Sigmoid colon (tissue), 6 donors: ENCODE measurements at regions not wholly inside any gene's neighbourhood (a gene's known extent, or its start where the extent isn't known, plus 50 kb on each side); places are given as distances from the start of the nearest gene placed in this dataset.

ENCODE experiments used
- DNase-seq: peaks from one replicate; pipeline ENCODE4 v3.0.0-alpha.2; 2019
- H3K27ac ChIP-seq, 4 donors: fragments of 200-600 bp; sonication (generic); one replicate each; pipeline ENCODE4 v1.5.1; 2016 to 2019; ENCODE audit warnings: mild to moderate bottlenecking in 1 of 4
- H3K27me3 ChIP-seq, 3 donors: fragments of 200-600 bp; sonication (generic); one replicate each; pipeline ENCODE4 v1.5.1; 2019; ENCODE audit warnings: mild to moderate bottlenecking in 1 of 3
- H3K36me3 ChIP-seq, 4 donors: fragments of 200-600 bp; sonication (generic); one replicate each; pipeline ENCODE4 v1.5.1; 2016 to 2019
- H3K4me1 ChIP-seq, 4 donors: fragments of 200-600 bp; sonication (generic); one replicate each; pipeline ENCODE4 v1.5.1; 2017 to 2019
- H3K4me3 ChIP-seq, 4 donors: fragments of 200-600 bp; sonication (generic); one replicate each; pipeline ENCODE4 v1.5.1; 2017 to 2019; ENCODE audit warnings: mild to moderate bottlenecking in 2 of 4, moderate library complexity in 1 of 4
- H3K9me3 ChIP-seq, 4 donors: fragments of 200-600 bp in 3 of 4; sonication (generic) in 3 of 4; one replicate each; pipeline versions ENCODE4 v1.5.1 to v1.6.1; 2013 to 2019
- CTCF ChIP-seq, 4 experiments: fragments of 450-650 bp in 3 of 4; fragments of 200-600 bp in 1 of 4; IDR thresholded peaks; one replicate each; pipeline ENCODE4 v1.5.1; 2016 to 2019; ENCODE audit warnings: antibody characterized with exemption in 4 of 4, mild to moderate bottlenecking in 3 of 4, moderate library complexity in 2 of 4
- EP300 ChIP-seq, 4 donors: sonication (generic); formaldehyde crosslinking; IDR thresholded peaks; one replicate each; pipeline ENCODE4 v1.6.1; 2017; ENCODE audit warnings: antibody characterized with exemption in 4 of 4
- POLR2A ChIP-seq, 2 donors: fragments of 450-650 bp; IDR thresholded peaks; one replicate each; pipeline ENCODE4 v1.6.1; 2016; ENCODE audit warnings: antibody characterized with exemption in 2 of 2, mild to moderate bottlenecking in 2 of 2, moderate library complexity in 2 of 2
- POLR2AphosphoS5 ChIP-seq, 4 donors: sonication (generic); formaldehyde crosslinking; IDR thresholded peaks; one replicate each; pipeline ENCODE4 v1.6.1; 2017; ENCODE audit warnings: antibody characterized with exemption in 4 of 4
- WGBS, 2 donors: extraction: QIAGEN DNeasy Blood & Tissue Kit; methylation state at CpG; one replicate each; pipeline ENCODE4 v1.1.7; 2013; 5-methylcytosine and 5-hydroxymethylcytosine counted together
- intact Hi-C: fragments of 100-400 bp; cut with DNase I; formaldehyde crosslinking; loops from one replicate; pipeline ENCODE4 v1.15.1; 2023
- donor health status: healthy with polysubstance abuse.
- donor health status: healthy.

- DNase-seq = no peak
- no peaks in the 10 kb centered on the region for H3K27me3 ChIP-seq
- intact Hi-C loops = no loop called here
- H3K36me3 ChIP-seq = no peaks in the 10 kb centered on the region
- no peak overlapping the region for H3K4me3 ChIP-seq
- TF ChIP-seq EP300 (IDR thresholded peaks at IDR 0.05) (no peak), CTCF (IDR thresholded peaks at IDR 0.05) (no peak), POLR2AphosphoS5 (IDR thresholded peaks at IDR 0.05) (no peak), POLR2A (IDR thresholded peaks at IDR 0.05) (no peak)
- no peaks in the 10 kb centered on the region for H3K4me1 ChIP-seq
- no peaks in the 10 kb centered on the region for H3K9me3 ChIP-seq
- H3K27ac ChIP-seq = no peak overlapping the region
- 53 to 78% methylated on average over 3 of the region's 3 CpGs for WGBS, 2 donors
These were observed 499.0 kb downstream of the EBF1 start for GRCh38 chr5:158600679-158601078.

- Histone ChIP-seq H3K27ac (no peak overlapping the region), H3K36me3 (no peaks in the 10 kb centered on the region), H3K27me3 (no peaks in the 10 kb centered on the region), H3K4me1 (no peaks in the 10 kb centered on the region), H3K9me3 (no peaks in the 10 kb centered on the region), H3K4me3 (no peak overlapping the region)
- no peak for TF ChIP-seq EP300 (IDR thresholded peaks at IDR 0.05)
- no peak for TF ChIP-seq POLR2AphosphoS5 (IDR thresholded peaks at IDR 0.05)
- TF ChIP-seq POLR2A (IDR thresholded peaks at IDR 0.05) = no peak
- TF ChIP-seq CTCF (IDR thresholded peaks at IDR 0.05) = no peak
- no peak for DNase-seq
- WGBS, 2 donors = 67 to 70% methylated on average over 2 of the region's 2 CpGs
- intact Hi-C loops = no loop called here
These were observed 500.6 kb downstream of the EBF1 start for GRCh38 chr5:158599157-158599556.

GRCh38 chr5:158594595-158595242, 505.0 kb downstream of the EBF1 start:
- H3K9me3 ChIP-seq = no peaks in the 10 kb centered on the region
- H3K4me3 ChIP-seq = no peak overlapping the region
- WGBS, 2 donors = 84 to 88% methylated on average over 5 of the region's 5 CpGs
- H3K4me1 ChIP-seq = peaks cover 0 to 15% (median 6%) of the 10 kb centered on the region in 4 donors
- no peak overlapping the region for H3K27ac ChIP-seq
- no peaks in the 10 kb centered on the region for H3K27me3 ChIP-seq
- no peaks in the 10 kb centered on the region for H3K36me3 ChIP-seq
- intact Hi-C loops = no loop called here
- TF ChIP-seq POLR2AphosphoS5 (IDR thresholded peaks at IDR 0.05) = no peak
- DNase-seq = no peak

- no peak overlapping the region for H3K4me3 ChIP-seq
- intact Hi-C loops = no loop called here
- H3K9me3 ChIP-seq = no peaks in the 10 kb centered on the region
- H3K27me3 ChIP-seq = no peaks in the 10 kb centered on the region
- TF ChIP-seq CTCF (IDR thresholded peaks at IDR 0.05) = no peak
- no peak for TF ChIP-seq POLR2AphosphoS5 (IDR thresholded peaks at IDR 0.05)
- TF ChIP-seq EP300 (IDR thresholded peaks at IDR 0.05) = no peak
- TF ChIP-seq POLR2A (IDR thresholded peaks at IDR 0.05) = no peak
- no peaks in the 10 kb centered on the region for H3K36me3 ChIP-seq
- WGBS, 2 donors = 92 to 93% methylated on average over 1 of the region's 1 CpG
- peaks cover 0 to 18% (median 6%) of the 10 kb centered on the region in 4 donors for H3K4me1 ChIP-seq
- H3K27ac ChIP-seq = no peak overlapping the region
- DNase-seq = no peak
These were observed 505.8 kb downstream of the EBF1 start for GRCh38 chr5:158593925-158594324.

GRCh38 chr5:158591301-158591863, 508.3 kb downstream of the EBF1 start:
- H3K36me3 ChIP-seq = no peaks in the 10 kb centered on the region
- no peak for DNase-seq
- intact Hi-C loops = no loop called here
- no peak overlapping the region for H3K4me3 ChIP-seq
- peaks cover 0 to 18% (median 6%) of the 10 kb centered on the region in 4 donors for H3K4me1 ChIP-seq
- H3K27me3 ChIP-seq = no peaks in the 10 kb centered on the region
- WGBS, 2 donors = 8 to 41% methylated on average over 7 of the region's 7 CpGs
- H3K9me3 ChIP-seq = no peaks in the 10 kb centered on the region
- TF ChIP-seq CTCF (IDR thresholded peaks at IDR 0.05) (no peak), POLR2A (IDR thresholded peaks at IDR 0.05) (no peak), POLR2AphosphoS5 (IDR thresholded peaks at IDR 0.05) (no peak), EP300 (IDR thresholded peaks at IDR 0.05) (no peak)
- H3K27ac ChIP-seq = no peak overlapping the region
